ENCODE measurements at regions not wholly inside any gene's neighbourhood (a gene's known extent, or its start where the extent isn't known, plus 50 kb on each side); places are given as distances from the start of the nearest gene placed in this dataset.

DNA sequence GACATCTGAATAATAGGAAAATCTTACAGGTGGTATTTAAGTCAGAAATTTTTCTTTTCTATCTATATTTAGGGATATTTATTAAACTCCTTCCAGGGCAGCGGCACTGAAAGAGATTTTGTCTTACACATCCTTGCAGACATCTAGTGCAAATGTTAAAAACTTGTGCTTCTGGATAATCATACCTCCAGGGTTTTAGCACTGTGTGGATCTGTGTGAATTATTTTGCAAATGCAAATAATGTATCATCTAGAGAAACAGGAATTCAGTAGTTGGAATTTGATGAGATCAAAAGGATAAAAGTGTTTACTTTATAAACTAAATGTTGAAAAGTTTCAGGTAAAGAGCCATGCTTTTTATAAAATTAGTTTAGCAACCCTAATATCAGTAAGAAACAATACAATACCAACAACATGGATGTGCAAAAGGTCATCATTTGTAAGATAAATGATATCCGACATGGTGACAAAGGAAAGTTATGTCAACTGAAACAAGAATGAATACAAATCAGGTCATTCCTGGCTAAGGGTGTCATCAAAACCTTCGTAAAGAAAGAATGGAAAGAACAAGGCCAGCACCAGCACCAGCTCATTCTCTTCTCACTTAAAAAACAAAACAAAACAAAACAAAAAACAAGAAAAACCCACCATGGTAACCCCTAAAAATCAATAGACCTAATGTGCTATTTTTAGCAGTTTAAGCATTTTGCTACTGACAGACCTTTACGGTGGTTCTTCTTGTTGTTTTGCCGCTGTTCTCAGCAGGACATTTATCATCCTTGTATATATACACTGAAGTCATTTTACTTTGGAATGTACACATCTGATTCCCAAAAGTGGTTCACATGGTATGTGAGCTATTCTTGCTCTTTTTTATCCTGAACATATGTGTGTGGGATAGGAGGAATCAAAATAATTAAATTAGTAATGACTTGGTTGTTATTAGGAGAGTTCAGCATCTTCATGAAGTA is 219.7 kb upstream of the NDST3 start:
- H3K4me3 ChIP-seq (IDR thresholded peaks at IDR 0.05; ENCODE audit: insufficient read depth, low read depth, low read length) = no peak overlapping the region

DNA sequence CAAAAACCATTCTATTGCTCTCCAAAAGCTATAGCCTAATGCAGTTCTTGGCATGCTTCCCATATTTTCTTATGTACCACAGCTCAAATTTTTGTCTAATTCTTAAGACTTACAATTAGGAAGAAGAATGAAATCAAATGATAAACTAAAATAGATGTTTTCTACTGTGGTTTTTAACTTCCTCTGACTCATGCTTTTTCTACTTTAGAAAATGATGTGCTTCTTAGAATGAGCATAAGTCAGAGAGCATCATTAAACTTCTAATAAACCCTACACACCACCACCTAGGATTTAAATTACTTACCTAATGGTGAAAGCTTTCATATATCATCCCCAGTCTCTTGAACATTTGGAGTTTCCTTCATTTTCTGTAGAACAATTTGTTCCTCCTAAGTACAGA is 217.0 kb upstream of the NDST3 start:
- TF ChIP-seq, protein P1, sequence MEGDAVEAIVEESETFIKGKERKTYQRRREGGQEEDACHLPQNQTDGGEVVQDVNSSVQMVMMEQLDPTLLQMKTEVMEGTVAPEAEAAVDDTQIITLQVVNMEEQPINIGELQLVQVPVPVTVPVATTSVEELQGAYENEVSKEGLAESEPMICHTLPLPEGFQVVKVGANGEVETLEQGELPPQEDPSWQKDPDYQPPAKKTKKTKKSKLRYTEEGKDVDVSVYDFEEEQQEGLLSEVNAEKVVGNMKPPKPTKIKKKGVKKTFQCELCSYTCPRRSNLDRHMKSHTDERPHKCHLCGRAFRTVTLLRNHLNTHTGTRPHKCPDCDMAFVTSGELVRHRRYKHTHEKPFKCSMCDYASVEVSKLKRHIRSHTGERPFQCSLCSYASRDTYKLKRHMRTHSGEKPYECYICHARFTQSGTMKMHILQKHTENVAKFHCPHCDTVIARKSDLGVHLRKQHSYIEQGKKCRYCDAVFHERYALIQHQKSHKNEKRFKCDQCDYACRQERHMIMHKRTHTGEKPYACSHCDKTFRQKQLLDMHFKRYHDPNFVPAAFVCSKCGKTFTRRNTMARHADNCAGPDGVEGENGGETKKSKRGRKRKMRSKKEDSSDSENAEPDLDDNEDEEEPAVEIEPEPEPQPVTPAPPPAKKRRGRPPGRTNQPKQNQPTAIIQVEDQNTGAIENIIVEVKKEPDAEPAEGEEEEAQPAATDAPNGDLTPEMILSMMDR (conservative IDR thresholded peaks at IDR 0.05; ENCODE audit: low read depth, low read length) = no peak
- Histone ChIP-seq H3K36me3 (ENCODE audit: insufficient read depth) (no peaks in the 10 kb centered on the region), H4K20me1 (ENCODE audit: insufficient read depth) (no peaks in the 10 kb centered on the region), H3K4me3 (IDR thresholded peaks at IDR 0.05; ENCODE audit: insufficient read depth, low read depth, low read length) (no peak overlapping the region), H3K27me3 (ENCODE audit: insufficient read depth, low read depth) (no peaks in the 10 kb centered on the region), H3K4me2 (no peak overlapping the region), H3K9ac (no peak overlapping the region), H2AFZ (ENCODE audit: low read depth) (no peak overlapping the region), H3K4me1 (ENCODE audit: low read depth, poor library complexity, severe bottlenecking) (no peaks in the 10 kb centered on the region), H3K79me2 (ENCODE audit: insufficient read depth, low read depth) (no peaks in the 10 kb centered on the region), H3K27ac (no peak overlapping the region)

More for the DNA sequence above, 219.7 kb upstream of the NDST3 start:
- Histone ChIP-seq H3K4me2 (no peak overlapping the region), H2AFZ (ENCODE audit: low read depth) (no peak overlapping the region), H3K79me2 (ENCODE audit: insufficient read depth, low read depth) (no peaks in the 10 kb centered on the region), H3K4me1 (ENCODE audit: low read depth, poor library complexity, severe bottlenecking) (no peaks in the 10 kb centered on the region), H3K36me3 (ENCODE audit: insufficient read depth) (no peaks in the 10 kb centered on the region), H3K27ac (no peak overlapping the region), H4K20me1 (ENCODE audit: insufficient read depth) (no peaks in the 10 kb centered on the region), H3K27me3 (ENCODE audit: insufficient read depth, low read depth) (no peaks in the 10 kb centered on the region), H3K9ac (no peak overlapping the region)
- TF ChIP-seq, protein P1 (conservative IDR thresholded peaks at IDR 0.05; ENCODE audit: low read depth, low read length) = no peak

DNA sequence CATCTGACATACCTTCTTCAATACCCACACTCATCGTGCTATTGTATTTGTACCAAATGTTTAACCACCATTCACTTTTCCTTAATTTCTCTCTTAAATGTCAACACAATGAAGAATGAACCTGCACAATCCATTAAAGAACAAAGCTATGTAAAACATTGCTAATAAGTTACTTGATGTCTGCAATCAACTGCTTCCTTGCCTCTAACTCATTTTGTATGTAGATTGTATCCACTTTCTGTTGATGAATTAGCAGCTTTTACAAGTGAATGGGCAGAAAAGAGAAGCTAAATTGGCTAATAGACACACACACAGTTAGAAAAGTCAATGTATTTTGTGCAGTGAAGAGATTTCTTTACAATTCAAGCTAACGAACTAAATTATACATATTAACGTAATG is 212.5 kb upstream of the NDST3 start:
- Histone ChIP-seq H3K4me2 (no peak overlapping the region), H2AFZ (ENCODE audit: low read depth) (no peak overlapping the region), H3K9ac (no peak overlapping the region), H3K36me3 (ENCODE audit: insufficient read depth) (no peaks in the 10 kb centered on the region), H3K4me3 (IDR thresholded peaks at IDR 0.05; ENCODE audit: insufficient read depth, low read depth, low read length) (no peak overlapping the region), H3K79me2 (ENCODE audit: insufficient read depth, low read depth) (no peaks in the 10 kb centered on the region), H3K27ac (no peak overlapping the region), H4K20me1 (ENCODE audit: insufficient read depth) (no peaks in the 10 kb centered on the region), H3K27me3 (ENCODE audit: insufficient read depth, low read depth) (no peaks in the 10 kb centered on the region), H3K4me1 (ENCODE audit: low read depth, poor library complexity, severe bottlenecking) (no peaks in the 10 kb centered on the region)
- TF ChIP-seq, protein P1 (conservative IDR thresholded peaks at IDR 0.05; ENCODE audit: low read depth, low read length) = no peak

DNA sequence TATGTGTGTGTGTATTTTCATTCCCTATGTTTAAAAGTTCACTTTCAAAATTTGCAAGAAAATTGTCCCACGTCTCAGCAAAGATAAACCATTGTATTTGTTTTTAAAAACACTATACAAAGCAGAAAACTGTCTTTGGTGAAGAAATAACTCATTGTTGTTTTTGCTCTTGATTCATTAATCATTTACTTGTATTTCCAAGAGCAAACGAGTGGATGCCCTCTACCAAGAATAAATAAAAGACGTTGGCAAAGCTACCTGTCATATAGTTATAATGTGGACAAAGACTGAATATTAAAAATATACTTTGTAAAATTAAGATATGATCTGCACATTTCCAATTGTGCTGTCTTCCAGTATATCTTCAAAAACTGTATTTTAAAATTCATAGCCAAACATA is 210.9 kb upstream of the NDST3 start:
- H3K79me2 ChIP-seq (ENCODE audit: insufficient read depth, low read depth) = no peaks in the 10 kb centered on the region
- H3K9ac ChIP-seq = no peak overlapping the region
- H2AFZ ChIP-seq (ENCODE audit: low read depth) = no peak overlapping the region
- H3K27me3 ChIP-seq (ENCODE audit: insufficient read depth, low read depth) = no peaks in the 10 kb centered on the region
- no peak overlapping the region for H3K4me2 ChIP-seq
- no peak overlapping the region for H3K4me3 ChIP-seq (IDR thresholded peaks at IDR 0.05; ENCODE audit: insufficient read depth, low read depth, low read length)
- no peaks in the 10 kb centered on the region for H3K4me1 ChIP-seq (ENCODE audit: low read depth, poor library complexity, severe bottlenecking)
- H3K27ac ChIP-seq = no peak overlapping the region
- no peaks in the 10 kb centered on the region for H4K20me1 ChIP-seq (ENCODE audit: insufficient read depth)
- H3K36me3 ChIP-seq (ENCODE audit: insufficient read depth) = no peaks in the 10 kb centered on the region
- TF ChIP-seq, protein P1 (conservative IDR thresholded peaks at IDR 0.05; ENCODE audit: low read depth, low read length) = no peak

Measured in KMS-11 (cell line).